ENCODE measurements at regions not wholly inside any gene's neighbourhood (a gene's known extent, or its start where the extent isn't known, plus 50 kb on each side); places are given as distances from the start of the nearest gene placed in this dataset.

DNA sequence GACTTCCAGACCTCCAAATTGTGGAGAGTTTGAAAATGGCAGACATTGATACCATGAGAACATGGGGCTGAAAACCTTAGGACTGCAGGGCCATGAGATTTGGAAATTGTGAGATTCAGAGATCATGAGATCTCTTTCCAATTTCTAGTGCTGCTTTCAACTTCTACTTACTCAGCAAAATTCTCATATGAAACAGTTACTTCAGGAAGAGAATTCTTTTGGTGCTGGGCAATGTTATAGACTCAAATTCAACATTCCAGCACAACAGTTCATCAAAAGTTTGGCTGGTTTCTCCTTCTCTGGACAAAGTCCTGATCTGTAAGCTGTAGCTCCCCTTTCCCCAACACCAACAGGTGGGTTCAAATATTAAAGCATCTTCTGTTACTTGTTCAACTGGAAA lies 506.9 kb upstream of the NECTIN3 start:
- TF ChIP-seq KDM1A (IDR thresholded peaks at IDR 0.05; ENCODE audit: borderline replicate concordance) (no peak), EGR1 (IDR thresholded peaks at IDR 0.05; ENCODE audit: borderline replicate concordance in 1 of 2, low read depth in 2 of 2, low read length in 2 of 2) (no peak), CEBPB (IDR thresholded peaks at IDR 0.05; ENCODE audit: borderline replicate concordance in 1 of 2, low read depth in 2 of 2, low read length in 2 of 2) (no peak), CHD4 (IDR thresholded peaks at IDR 0.05) (no peak), TBL1XR1 (IDR thresholded peaks at IDR 0.05; ENCODE audit: low read depth, low read length) (no peak), ATF2 (IDR thresholded peaks at IDR 0.05; ENCODE audit: low read length) (no peak)
- TF ChIP-seq, protein P1, sequence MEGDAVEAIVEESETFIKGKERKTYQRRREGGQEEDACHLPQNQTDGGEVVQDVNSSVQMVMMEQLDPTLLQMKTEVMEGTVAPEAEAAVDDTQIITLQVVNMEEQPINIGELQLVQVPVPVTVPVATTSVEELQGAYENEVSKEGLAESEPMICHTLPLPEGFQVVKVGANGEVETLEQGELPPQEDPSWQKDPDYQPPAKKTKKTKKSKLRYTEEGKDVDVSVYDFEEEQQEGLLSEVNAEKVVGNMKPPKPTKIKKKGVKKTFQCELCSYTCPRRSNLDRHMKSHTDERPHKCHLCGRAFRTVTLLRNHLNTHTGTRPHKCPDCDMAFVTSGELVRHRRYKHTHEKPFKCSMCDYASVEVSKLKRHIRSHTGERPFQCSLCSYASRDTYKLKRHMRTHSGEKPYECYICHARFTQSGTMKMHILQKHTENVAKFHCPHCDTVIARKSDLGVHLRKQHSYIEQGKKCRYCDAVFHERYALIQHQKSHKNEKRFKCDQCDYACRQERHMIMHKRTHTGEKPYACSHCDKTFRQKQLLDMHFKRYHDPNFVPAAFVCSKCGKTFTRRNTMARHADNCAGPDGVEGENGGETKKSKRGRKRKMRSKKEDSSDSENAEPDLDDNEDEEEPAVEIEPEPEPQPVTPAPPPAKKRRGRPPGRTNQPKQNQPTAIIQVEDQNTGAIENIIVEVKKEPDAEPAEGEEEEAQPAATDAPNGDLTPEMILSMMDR (IDR thresholded peaks at IDR 0.05 in 2 of 3, conservative IDR thresholded peaks at IDR 0.05 in 1 of 3; ENCODE audit: control insufficient read depth in 2 of 3, extremely low read depth in 1 of 3, insufficient read depth in 1 of 3, low read depth in 3 of 3, low read length in 3 of 3): no peak
- TF ChIP-seq, protein P2, sequence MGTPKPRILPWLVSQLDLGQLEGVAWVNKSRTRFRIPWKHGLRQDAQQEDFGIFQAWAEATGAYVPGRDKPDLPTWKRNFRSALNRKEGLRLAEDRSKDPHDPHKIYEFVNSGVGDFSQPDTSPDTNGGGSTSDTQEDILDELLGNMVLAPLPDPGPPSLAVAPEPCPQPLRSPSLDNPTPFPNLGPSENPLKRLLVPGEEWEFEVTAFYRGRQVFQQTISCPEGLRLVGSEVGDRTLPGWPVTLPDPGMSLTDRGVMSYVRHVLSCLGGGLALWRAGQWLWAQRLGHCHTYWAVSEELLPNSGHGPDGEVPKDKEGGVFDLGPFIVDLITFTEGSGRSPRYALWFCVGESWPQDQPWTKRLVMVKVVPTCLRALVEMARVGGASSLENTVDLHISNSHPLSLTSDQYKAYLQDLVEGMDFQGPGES (IDR thresholded peaks at IDR 0.05): no peak

All from GM12878 (cell line).